ENCODE measurements at regions not wholly inside any gene's neighbourhood (a gene's known extent, or its start where the extent isn't known, plus 50 kb on each side); places are given as distances from the start of the nearest gene placed in this dataset.

DNA sequence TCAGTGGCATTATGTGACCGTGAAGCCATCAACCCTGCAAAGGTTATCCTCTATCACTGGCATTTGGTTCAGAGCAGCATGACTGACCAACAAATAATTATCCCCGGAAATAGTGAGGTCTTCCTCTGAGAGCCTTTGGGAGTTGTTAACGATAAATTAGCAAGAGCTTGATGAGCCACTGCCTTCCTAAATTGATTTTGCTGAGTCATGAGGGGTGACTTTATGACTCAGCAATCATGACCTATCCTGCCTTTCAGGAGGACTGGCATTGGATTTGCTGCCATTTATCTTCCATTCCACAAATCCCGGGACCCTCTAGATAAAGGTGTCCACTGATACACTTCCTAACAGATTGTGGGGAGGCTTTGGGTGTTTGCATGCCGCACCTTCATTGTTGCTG is 80.8 kb upstream of the MTNR1B start:
- no peak for DNase-seq

DNA sequence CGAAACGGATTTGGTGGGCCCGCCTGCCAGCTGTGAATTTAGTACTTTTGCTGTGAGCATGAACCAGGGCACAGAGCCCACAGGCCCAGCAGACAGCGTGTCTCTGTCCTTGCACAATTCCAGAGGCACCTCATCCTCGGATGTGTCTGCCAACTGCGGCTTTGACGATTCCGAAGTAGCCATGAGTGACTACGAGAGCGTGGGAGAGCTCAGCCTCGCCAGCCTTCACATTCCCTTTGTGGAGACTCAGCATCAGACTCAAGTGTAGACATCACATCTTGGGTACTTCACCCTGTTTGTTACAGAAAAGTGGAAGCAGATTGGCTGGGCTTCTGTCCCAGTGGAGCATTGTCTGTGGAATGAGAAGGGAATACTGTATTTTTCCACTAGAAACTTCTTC is 78.6 kb upstream of the MTNR1B start:
- no peak for DNase-seq

GRCh38 chr11:92892802-92893684 is 76.4 kb upstream of the MTNR1B start:
- DNase-seq: no peak

DNA sequence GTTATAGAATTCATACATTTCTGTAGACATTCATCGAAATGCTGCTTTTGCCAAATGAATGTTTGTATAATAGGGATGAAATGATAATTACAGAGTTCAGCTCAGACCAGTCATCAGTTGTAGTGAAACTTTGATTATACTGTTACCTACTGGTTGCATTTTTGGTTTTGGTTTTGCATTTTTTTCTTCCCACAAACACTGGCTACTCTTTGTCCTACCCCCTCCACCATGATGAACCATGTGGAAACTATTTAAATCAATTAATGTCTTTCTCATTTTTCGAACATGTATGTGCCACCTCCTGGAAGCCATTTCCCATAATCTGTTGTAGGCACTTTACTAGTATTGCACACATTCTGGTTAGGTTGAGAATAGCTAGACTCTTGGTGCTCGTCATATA is 75.3 kb upstream of the MTNR1B start:
- no peak for DNase-seq

DNA sequence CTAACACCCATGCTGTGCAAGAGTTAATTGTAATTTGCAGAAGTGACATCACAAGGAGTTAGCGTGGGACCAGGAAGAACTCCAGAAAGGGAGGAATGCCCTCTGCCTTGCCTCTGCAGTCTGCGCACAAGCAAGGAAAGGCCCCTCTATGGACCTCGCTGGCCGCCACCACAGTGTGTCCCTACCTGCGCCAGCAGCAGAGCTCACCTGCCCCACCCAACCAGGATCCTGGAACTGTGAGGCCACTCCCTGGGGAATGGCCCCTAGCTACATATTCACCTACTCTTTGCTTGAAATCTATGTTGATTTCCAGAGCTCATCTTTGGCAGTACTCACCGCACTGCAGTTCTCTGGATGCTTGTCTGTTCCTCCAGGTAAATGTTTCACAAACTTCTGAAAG is 72.0 kb upstream of the MTNR1B start:
- no peak for DNase-seq

GRCh38 chr11:92902417-92902816 is 67.0 kb upstream of the MTNR1B start:
- no peak for DNase-seq

DNA sequence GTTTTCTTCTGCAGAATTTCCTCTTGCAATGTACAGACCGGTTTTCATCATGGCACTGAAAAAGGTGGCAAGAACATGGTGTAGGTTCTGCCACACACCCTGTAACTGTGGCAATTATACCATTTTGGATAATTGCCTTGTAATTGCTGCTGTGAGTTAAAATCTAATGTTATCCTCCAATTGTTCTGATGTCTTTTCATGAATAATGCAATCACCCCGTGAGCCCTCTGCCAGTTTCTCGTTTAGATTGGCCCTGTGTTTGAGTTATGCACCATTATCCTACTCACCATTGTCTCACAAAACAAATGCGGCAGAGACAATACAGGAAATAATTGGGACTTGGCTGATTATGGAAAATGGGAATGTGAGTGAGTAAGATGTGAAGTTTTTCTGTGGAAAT is 61.8 kb upstream of the MTNR1B start:
- peak; percentile 56 for DNase-seq

DNA sequence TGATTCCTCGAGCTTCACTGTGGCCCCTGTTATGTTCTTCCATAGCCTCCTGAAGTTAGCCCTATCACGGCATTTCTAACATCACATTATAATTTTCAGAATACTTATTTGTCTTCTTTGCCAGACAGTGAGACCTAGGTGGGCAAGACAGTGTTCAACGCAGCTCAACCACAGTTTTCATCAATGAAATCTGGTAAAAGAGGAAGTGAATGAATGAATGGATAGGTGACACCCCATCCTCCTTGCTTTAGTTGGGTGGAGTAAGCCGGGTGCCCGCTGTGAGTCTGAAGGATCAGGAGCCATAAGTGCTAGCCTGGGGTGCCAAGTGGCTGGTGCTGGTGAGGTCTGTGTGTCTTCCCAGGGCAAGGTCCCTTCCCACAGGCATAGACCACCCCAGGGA is 60.2 kb upstream of the MTNR1B start:
- DNase-seq: no peak

DNA sequence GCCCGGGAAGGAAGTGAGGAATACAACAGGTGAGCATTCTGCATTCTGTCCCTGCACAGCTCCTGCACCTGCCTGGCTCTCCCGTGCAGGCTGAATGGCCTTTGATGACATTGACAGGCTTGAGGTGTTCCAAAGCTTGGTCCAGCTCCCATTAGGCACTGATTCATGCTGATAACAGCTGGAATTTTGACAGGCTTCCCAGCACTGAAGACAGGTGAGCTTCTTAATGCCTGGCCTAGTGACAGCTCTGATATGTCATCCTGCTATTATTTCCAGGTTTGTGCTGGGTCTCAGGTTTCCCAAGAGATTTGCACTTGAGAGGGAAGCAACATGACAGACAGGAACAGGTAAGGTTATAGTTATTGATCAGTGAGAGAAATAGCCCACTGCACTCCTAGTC is 58.0 kb upstream of the MTNR1B start:
- no peak for DNase-seq

DNA sequence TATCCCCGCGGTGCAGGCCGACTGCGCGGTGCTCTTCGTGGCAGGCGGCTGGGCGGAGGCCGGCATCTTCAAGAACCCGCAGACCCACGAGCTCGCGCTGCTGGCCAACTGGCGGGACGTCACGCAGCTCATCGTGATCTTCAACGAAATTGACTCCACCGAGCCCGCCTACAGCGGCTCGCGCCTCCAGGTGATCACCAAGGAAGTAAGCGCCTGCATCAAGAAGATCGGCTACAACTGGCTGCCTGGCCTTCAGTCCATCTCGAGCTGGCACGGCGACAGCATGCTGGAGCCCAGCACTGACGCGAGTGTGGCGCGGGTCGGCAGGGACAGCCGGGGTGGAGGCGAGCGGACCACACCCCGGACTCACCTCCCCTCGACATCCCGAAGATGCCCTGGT is 53.9 kb upstream of the MTNR1B start:
- DNase-seq: no peak

DNA sequence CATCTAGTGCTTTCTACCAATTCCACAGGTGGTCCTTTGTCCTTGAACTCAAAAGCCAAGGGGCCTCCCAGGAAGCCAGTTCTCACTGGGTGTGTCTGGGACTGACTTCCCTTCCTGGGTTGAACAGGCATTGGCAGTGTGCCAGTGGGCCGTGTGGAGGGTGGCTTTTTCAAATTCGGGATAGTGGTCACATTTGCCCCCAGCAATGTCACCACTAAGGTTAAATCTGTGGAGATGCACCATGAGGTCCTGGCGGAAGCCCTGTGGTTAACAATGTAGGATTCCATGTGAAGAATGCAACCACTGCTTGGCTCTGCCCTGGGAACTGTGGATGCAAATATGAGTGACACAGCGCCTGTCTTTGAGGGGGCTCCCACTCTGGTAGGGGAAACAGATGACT is 53.2 kb upstream of the MTNR1B start:
- DNase-seq: no peak

GRCh38 chr11:92917927-92918326 is 51.5 kb upstream of the MTNR1B start:
- no peak for DNase-seq

GRCh38 chr11:92919048-92919447 is 50.4 kb upstream of the MTNR1B start:
- no peak for DNase-seq

Measured in NCI-H1436 (cell line).